ENCODE measurements at regions not wholly inside any gene's neighbourhood (a gene's known extent, or its start where the extent isn't known, plus 50 kb on each side); places are given as distances from the start of the nearest gene placed in this dataset.

GRCh38 chr10:75288140-75288711 lies 52.5 kb upstream of the COMTD1 start:
- Histone ChIP-seq H3K27ac (no peak overlapping the region), H3K36me3 (no peaks in the 10 kb centered on the region), H3K4me1 (peaks cover 10% of the 10 kb centered on the region), H3K9me3 (peaks cover 4% of the 10 kb centered on the region), H3K4me3 (no peak overlapping the region), H3K27me3 (no peaks in the 10 kb centered on the region)
- ATAC-seq (no peak), DNase-seq (no peak)
- intact Hi-C loops (cut with DNase I) = no loop called here
- TF ChIP-seq CTCF (IDR thresholded peaks at IDR 0.05) = no peak

GRCh38 chr10:75287697-75288096 lies 51.9 kb upstream of the COMTD1 start:
- Histone ChIP-seq H3K27me3 (no peaks in the 10 kb centered on the region), H3K36me3 (no peaks in the 10 kb centered on the region), H3K9me3 (peaks cover 4% of the 10 kb centered on the region), H3K4me3 (no peak overlapping the region), H3K27ac (no peak overlapping the region), H3K4me1 (peaks cover 13% of the 10 kb centered on the region)
- DNase-seq = no peak
- no peak for TF ChIP-seq CTCF (IDR thresholded peaks at IDR 0.05)
- intact Hi-C loops (cut with DNase I) = no loop called here
- ATAC-seq = no peak

- intact Hi-C loops (cut with DNase I) = no loop called here
- Histone ChIP-seq H3K4me3 (no peak overlapping the region), H3K27ac (no peak overlapping the region), H3K27me3 (no peaks in the 10 kb centered on the region), H3K36me3 (no peaks in the 10 kb centered on the region), H3K9me3 (peaks cover 4% of the 10 kb centered on the region), H3K4me1 (peaks cover 13% of the 10 kb centered on the region)
- DNase-seq (no peak), ATAC-seq (no peak)
- no peak for TF ChIP-seq CTCF (IDR thresholded peaks at IDR 0.05)
Measured at GRCh38 chr10:75286901-75287300, 51.1 kb upstream of the COMTD1 start.
